ENCODE measurements at regions not wholly inside any gene's neighbourhood (a gene's known extent, or its start where the extent isn't known, plus 50 kb on each side); places are given as distances from the start of the nearest gene placed in this dataset.
"Not testable (repeated sequence)": the region's sequence is repeated elsewhere in the genome, so short reads cannot be mapped to it uniquely, and the experiment has no call there.

DNA sequence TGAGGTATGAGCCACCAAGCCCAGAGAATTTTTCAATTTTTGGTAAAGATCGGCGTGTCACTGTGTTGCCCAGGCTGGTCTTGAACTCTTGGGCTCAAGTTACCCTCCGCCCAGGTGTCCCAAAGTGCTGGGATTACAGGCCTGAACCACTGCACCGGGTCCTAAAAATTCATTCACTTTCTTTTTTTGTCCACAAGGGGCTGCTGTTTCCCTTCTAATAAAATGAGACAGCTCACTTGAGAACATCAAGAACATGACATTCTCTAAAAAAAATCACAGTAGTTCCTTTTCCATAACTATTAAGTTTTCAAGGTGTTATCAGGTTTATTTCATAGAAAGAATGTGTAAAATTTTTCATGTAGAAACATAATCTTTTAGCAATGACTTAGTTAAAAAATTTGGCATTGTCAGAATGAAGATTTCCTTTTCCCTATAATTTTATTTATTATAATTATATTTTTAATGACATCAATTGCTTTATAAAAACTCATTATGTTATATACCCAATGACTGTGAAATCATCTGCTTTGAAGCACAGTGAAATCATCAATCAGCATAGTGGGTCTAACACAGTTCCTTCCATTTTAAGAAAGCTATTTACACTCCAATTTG is 1723.8 kb upstream of the DEFB115 start:
- TF ChIP-seq, protein P1, sequence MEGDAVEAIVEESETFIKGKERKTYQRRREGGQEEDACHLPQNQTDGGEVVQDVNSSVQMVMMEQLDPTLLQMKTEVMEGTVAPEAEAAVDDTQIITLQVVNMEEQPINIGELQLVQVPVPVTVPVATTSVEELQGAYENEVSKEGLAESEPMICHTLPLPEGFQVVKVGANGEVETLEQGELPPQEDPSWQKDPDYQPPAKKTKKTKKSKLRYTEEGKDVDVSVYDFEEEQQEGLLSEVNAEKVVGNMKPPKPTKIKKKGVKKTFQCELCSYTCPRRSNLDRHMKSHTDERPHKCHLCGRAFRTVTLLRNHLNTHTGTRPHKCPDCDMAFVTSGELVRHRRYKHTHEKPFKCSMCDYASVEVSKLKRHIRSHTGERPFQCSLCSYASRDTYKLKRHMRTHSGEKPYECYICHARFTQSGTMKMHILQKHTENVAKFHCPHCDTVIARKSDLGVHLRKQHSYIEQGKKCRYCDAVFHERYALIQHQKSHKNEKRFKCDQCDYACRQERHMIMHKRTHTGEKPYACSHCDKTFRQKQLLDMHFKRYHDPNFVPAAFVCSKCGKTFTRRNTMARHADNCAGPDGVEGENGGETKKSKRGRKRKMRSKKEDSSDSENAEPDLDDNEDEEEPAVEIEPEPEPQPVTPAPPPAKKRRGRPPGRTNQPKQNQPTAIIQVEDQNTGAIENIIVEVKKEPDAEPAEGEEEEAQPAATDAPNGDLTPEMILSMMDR (IDR thresholded peaks at IDR 0.05), result peak; percentile 82
- TF ChIP-seq POLR2AphosphoS5, TCF7L2 (IDR thresholded peaks at IDR 0.05; ENCODE audit: low read depth, low read length): not testable (repeated sequence)
- TF ChIP-seq, protein P2, sequence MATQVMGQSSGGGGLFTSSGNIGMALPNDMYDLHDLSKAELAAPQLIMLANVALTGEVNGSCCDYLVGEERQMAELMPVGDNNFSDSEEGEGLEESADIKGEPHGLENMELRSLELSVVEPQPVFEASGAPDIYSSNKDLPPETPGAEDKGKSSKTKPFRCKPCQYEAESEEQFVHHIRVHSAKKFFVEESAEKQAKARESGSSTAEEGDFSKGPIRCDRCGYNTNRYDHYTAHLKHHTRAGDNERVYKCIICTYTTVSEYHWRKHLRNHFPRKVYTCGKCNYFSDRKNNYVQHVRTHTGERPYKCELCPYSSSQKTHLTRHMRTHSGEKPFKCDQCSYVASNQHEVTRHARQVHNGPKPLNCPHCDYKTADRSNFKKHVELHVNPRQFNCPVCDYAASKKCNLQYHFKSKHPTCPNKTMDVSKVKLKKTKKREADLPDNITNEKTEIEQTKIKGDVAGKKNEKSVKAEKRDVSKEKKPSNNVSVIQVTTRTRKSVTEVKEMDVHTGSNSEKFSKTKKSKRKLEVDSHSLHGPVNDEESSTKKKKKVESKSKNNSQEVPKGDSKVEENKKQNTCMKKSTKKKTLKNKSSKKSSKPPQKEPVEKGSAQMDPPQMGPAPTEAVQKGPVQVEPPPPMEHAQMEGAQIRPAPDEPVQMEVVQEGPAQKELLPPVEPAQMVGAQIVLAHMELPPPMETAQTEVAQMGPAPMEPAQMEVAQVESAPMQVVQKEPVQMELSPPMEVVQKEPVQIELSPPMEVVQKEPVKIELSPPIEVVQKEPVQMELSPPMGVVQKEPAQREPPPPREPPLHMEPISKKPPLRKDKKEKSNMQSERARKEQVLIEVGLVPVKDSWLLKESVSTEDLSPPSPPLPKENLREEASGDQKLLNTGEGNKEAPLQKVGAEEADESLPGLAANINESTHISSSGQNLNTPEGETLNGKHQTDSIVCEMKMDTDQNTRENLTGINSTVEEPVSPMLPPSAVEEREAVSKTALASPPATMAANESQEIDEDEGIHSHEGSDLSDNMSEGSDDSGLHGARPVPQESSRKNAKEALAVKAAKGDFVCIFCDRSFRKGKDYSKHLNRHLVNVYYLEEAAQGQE (IDR thresholded peaks at IDR 0.05; ENCODE audit: insufficient read depth in 1 of 2, low read depth in 2 of 2, low read length in 1 of 2), result not testable (repeated sequence)
